Nephron (organoid): ENCODE measurements at regions not wholly inside any gene's neighbourhood (a gene's known extent, or its start where the extent isn't known, plus 50 kb on each side); places are given as distances from the start of the nearest gene placed in this dataset.

ENCODE experiments used
- H3K27ac Mint-ChIP-seq, 3 experiments: 2 replicates each; pipeline ENCODE4 v1.8.0; 2020; ENCODE audit warnings: mixed read lengths in 3 of 3, mild to moderate bottlenecking in 2 of 3, moderate library complexity in 1 of 3
- H3K27me3 Mint-ChIP-seq: 2 replicates; pipeline ENCODE4 v1.8.0; 2021; ENCODE audit warnings: low read depth, mild to moderate bottlenecking, moderate library complexity, mixed read lengths
- H3K36me3 Mint-ChIP-seq: 2 replicates; pipeline ENCODE4 v1.8.0; 2020; ENCODE audit warnings: low read depth, mixed read lengths
- H3K4me1 Mint-ChIP-seq: 2 replicates; pipeline ENCODE4 v1.8.0; 2020; ENCODE audit warnings: mixed read lengths
- H3K4me3 Mint-ChIP-seq, 3 experiments: 2 replicates each; pipeline ENCODE4 v1.8.0; 2020; ENCODE audit warnings: mild to moderate bottlenecking in 3 of 3, mixed read lengths in 3 of 3, moderate library complexity in 2 of 3
- H3K9me3 Mint-ChIP-seq: 2 replicates; pipeline ENCODE4 v1.8.0; 2020; ENCODE audit warnings: mixed read lengths
- TF ChIP-seq, protein P1 (sequence below), 3 experiments: fragments of 200-600 bp; sonication (generic); IDR thresholded peaks; one replicate each; pipeline ENCODE4 v1.5.0; 2021; ENCODE audit warnings: antibody characterized with exemption in 3 of 3; ENCODE audit not compliant: unreplicated experiment in 3 of 3

DNA sequence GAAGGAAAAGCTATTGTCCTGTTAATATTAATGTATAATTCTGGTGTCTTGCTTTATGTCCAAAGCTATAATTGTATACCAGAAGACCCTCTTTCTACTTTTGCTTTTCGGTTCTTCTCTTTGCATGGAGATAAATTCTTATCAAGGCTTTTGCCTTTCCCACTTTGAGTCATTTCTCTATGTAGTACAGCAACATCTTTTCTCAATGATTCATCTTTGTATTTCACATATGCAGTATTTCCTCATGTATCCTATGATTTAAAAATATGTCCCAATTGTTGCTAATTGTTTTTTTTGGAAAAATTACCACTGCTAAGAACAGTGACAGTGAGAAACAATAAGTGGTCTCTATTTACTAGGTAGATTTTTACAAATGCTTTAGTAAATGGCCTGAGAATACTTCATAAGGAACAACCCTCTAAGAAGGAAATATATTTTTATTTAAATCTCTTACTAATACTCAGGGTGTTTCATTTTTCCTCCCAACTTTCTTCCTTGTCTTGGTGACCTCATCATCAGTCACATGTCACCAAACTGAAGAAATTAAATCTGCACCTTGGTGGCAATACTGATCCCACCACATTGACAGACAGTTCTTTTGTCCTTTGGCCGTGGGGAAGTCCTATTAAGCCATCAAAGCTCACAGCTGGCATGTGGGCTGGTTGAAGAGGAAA is 290.6 kb downstream of the SATB1 start:
- peaks cover under 1% of the 10 kb centered on the region for H3K27me3 Mint-ChIP-seq
- TF ChIP-seq, protein P1, sequence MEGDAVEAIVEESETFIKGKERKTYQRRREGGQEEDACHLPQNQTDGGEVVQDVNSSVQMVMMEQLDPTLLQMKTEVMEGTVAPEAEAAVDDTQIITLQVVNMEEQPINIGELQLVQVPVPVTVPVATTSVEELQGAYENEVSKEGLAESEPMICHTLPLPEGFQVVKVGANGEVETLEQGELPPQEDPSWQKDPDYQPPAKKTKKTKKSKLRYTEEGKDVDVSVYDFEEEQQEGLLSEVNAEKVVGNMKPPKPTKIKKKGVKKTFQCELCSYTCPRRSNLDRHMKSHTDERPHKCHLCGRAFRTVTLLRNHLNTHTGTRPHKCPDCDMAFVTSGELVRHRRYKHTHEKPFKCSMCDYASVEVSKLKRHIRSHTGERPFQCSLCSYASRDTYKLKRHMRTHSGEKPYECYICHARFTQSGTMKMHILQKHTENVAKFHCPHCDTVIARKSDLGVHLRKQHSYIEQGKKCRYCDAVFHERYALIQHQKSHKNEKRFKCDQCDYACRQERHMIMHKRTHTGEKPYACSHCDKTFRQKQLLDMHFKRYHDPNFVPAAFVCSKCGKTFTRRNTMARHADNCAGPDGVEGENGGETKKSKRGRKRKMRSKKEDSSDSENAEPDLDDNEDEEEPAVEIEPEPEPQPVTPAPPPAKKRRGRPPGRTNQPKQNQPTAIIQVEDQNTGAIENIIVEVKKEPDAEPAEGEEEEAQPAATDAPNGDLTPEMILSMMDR (IDR thresholded peaks at IDR 0.05; ENCODE audit: unreplicated experiment in 3 of 3): no peak

DNA sequence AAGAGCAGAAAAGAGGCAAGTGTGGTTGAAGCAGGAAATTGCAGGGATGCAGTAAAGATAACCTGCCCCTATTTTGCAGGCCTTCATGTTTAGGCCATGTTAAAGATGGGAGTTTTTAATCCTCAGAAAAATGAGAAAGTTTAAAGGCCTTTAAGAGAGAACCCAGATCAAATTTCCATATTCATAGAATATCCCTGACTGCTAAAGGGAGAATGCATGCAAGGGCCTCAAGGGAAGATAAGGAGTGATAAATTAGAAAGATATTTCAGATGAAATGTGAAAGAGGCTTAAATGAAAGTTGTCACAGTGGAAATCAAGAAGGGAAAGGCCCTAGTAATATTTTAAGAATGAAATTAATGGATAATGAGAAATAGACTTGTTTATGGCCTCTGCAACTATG is 292.1 kb downstream of the SATB1 start:
- Mint-ChIP-seq H3K4me1 (no peaks in the 10 kb centered on the region), H3K4me3 (no peak overlapping the region)

More for the DNA sequence above, 290.6 kb downstream of the SATB1 start:
- Mint-ChIP-seq H3K36me3 (no peaks in the 10 kb centered on the region), H3K4me1 (no peaks in the 10 kb centered on the region), H3K4me3 (no peak overlapping the region), H3K9me3 (no peaks in the 10 kb centered on the region), H3K27ac (peak overlapping the region in 1 of 3 experiments; percentile 5)

DNA sequence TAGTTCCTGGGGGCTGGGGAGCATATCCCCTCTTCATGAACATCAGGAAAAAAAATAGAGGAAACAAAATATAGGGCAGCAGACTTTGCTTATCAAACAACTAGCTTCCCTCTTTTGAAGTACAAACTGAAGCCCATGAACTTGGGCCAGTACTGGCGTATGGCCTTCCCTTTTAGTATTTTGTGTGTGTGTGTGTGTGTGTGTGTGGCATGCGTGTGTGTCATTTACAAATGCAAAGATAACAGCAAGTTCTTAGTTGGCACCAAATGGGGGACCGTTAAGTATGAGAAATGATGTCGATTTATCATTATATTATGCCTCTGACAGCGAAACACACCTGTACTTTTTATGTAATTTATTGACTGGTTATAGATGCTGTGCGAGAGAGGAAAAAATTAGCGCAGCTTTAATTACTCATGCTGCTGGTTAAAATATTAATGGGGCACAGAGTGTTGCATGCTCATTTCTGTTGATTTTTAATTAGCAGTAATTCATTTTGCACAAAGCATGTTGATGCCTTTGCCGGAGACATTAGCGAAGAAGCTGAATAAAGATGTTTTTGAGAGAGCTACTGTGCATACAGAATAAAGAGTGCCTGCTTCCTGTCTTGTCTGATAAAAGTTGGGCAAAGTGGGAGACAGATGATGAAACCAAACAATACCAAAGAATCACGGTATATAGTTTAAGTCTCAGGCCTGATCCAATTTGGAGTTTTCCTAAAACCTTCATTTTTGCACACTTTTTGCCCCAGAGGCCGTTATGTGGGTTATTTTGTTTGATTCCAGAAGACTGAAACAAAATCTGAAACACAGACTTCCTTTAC is 297.1 kb downstream of the SATB1 start:
- H3K4me3 Mint-ChIP-seq: no peak overlapping the region
- no peaks in the 10 kb centered on the region for H3K4me1 Mint-ChIP-seq
- TF ChIP-seq, protein P1 (IDR thresholded peaks at IDR 0.05; ENCODE audit: unreplicated experiment in 3 of 3): no peak
- H3K9me3 Mint-ChIP-seq: no peaks in the 10 kb centered on the region
- no peaks in the 10 kb centered on the region for H3K36me3 Mint-ChIP-seq
- no peaks in the 10 kb centered on the region for H3K27me3 Mint-ChIP-seq
- H3K27ac Mint-ChIP-seq: no peak overlapping the region

More for the DNA sequence above, 292.1 kb downstream of the SATB1 start:
- TF ChIP-seq, protein P1 (IDR thresholded peaks at IDR 0.05; ENCODE audit: unreplicated experiment in 3 of 3): no peak
- Mint-ChIP-seq H3K9me3 (no peaks in the 10 kb centered on the region), H3K27ac (no peak overlapping the region), H3K36me3 (no peaks in the 10 kb centered on the region), H3K27me3 (no peaks in the 10 kb centered on the region)

DNA sequence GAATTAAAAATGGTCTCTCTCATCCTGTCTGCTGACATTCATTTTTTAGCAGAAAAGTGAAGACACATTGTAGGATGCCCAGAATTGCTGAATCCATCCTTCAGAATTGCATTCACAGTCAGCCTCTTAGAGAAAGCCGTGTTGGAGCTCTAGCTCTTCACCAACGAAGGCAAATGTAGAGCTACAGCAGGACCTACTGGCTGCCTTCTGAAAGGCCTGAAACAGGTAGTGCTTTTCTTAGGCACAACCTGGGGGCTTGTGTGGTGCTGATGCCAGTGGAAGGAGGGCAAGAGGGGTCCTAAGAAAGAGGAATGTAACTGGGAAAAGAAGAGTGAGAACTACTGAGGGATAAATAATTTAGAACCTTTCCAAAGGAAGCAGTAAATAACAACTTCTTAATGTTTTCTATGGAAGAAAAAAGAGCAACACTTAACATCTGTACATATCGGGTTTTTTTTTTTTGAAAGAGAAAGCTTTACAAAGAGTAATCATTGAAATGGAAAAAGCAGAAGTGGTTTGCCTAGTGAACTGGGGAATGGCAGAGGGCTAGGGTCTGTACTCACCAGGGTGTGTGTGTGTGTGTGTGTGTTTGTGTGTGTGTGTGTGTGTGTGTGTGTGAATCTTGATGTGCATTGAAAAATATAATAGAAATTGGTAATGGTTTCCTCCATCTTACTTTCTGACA is 297.8 kb downstream of the SATB1 start:
- Mint-ChIP-seq H3K4me3 (no peak overlapping the region), H3K27ac (no peak overlapping the region), H3K4me1 (no peaks in the 10 kb centered on the region), H3K9me3 (no peaks in the 10 kb centered on the region), H3K27me3 (no peaks in the 10 kb centered on the region), H3K36me3 (no peaks in the 10 kb centered on the region)
- TF ChIP-seq, protein P1 (IDR thresholded peaks at IDR 0.05; ENCODE audit: unreplicated experiment in 3 of 3): no peak

DNA sequence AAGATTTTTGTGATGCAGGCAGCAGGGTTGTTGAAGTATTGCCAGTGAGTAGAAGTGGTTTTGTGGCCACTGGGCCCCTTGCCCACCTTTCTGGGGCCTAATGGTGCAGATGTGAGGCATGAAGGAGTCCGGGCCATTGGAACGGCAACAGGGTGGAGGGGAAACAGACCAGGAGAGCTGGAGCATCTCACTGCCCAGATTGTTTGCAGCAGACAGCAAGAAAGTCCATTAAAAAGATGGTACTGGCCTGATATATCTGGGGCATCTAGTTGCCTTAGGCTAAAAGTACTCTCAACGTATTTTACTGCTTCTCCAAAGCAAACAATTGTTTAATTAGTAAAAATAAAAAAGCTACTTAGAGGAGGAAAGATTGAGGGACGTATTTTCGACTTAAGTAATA is 298.4 kb downstream of the SATB1 start:
- TF ChIP-seq, protein P1 (IDR thresholded peaks at IDR 0.05; ENCODE audit: unreplicated experiment in 3 of 3): no peak
- H3K9me3 Mint-ChIP-seq: no peaks in the 10 kb centered on the region

More for the DNA sequence above, 298.4 kb downstream of the SATB1 start:
- Mint-ChIP-seq H3K4me1 (no peaks in the 10 kb centered on the region), H3K27me3 (no peaks in the 10 kb centered on the region), H3K4me3 (no peak overlapping the region), H3K36me3 (no peaks in the 10 kb centered on the region), H3K27ac (no peak overlapping the region)
